PC-3 (cell line): ENCODE measurements at regions not wholly inside any gene's neighbourhood (a gene's known extent, or its start where the extent isn't known, plus 50 kb on each side); places are given as distances from the start of the nearest gene placed in this dataset.

Experiments
- CTCF ChIP-seq: fragments of 300-600 bp; sonication (generic); conservative IDR thresholded peaks from 2 replicates; pipeline ENCODE4 v1.5.1; 2017; ENCODE audit warnings: antibody characterized with exemption, low read depth, mild to moderate bottlenecking, low read length
- EZH2 ChIP-seq: fragments of 300-600 bp; sonication (generic); IDR thresholded peaks from one replicate; pipeline ENCODE4 v1.6.1; 2017; ENCODE audit warnings: antibody characterized with exemption, mild to moderate bottlenecking, low read length; ENCODE audit not compliant: unreplicated experiment
- EZH2phosphoT487 ChIP-seq: fragments of 300-600 bp; sonication (generic); IDR thresholded peaks from 2 replicates; pipeline ENCODE4 v1.6.1; 2018; ENCODE audit warnings: mild to moderate bottlenecking, antibody characterized with exemption, low read length, borderline replicate concordance

GRCh38 chr19:30091856-30092255, 149.8 kb downstream of the URI1 start:
- TF ChIP-seq CTCF (no peak), EZH2 (no peak), EZH2phosphoT487 (no peak)
